Kidney epithelial cell (primary cell): ENCODE measurements at regions not wholly inside any gene's neighbourhood (a gene's known extent, or its start where the extent isn't known, plus 50 kb on each side); places are given as distances from the start of the nearest gene placed in this dataset.

Source experiments
- DNase-seq: peaks from one replicate; pipeline ENCODE4 v3.0.0-alpha.2; 2010; ENCODE audit warnings: low read depth
- H3K27me3 ChIP-seq: 2 replicates; pipeline ENCODE4 v1.6.0; 2011; ENCODE audit warnings: low read length; ENCODE audit not compliant: control insufficient read depth, insufficient read depth
- H3K36me3 ChIP-seq: 2 replicates; pipeline ENCODE4 v1.5.1; 2011; ENCODE audit warnings: low read length; ENCODE audit not compliant: control insufficient read depth, insufficient read depth
- H3K4me3 ChIP-seq: 2 replicates; pipeline ENCODE4 v1.5.1; 2011; ENCODE audit warnings: low read depth, mild to moderate bottlenecking, control low read depth, low read length
- CTCF ChIP-seq: IDR thresholded peaks from 2 replicates; pipeline ENCODE4 v1.5.1; 2011; ENCODE audit warnings: mild to moderate bottlenecking, moderate library complexity, low read length, control low read depth, inconsistent platforms; ENCODE audit not compliant: insufficient read depth, poor library complexity, severe bottlenecking

- TF ChIP-seq CTCF: no peak
Observed at GRCh38 chr17:53141731-53142130, 681.0 kb upstream of the KIF2B start.

GRCh38 chr17:53141280-53141679, 681.4 kb upstream of the KIF2B start:
- Histone ChIP-seq H3K36me3 (no peaks in the 10 kb centered on the region), H3K4me3 (no peak overlapping the region), H3K27me3 (no peaks in the 10 kb centered on the region)
- no peak for DNase-seq
- TF ChIP-seq CTCF: no peak

More at GRCh38 chr17:53141731-53142130, 681.0 kb upstream of the KIF2B start:
- Histone ChIP-seq H3K36me3 (no peaks in the 10 kb centered on the region), H3K4me3 (no peak overlapping the region), H3K27me3 (no peaks in the 10 kb centered on the region)
- no peak for DNase-seq

DNA sequence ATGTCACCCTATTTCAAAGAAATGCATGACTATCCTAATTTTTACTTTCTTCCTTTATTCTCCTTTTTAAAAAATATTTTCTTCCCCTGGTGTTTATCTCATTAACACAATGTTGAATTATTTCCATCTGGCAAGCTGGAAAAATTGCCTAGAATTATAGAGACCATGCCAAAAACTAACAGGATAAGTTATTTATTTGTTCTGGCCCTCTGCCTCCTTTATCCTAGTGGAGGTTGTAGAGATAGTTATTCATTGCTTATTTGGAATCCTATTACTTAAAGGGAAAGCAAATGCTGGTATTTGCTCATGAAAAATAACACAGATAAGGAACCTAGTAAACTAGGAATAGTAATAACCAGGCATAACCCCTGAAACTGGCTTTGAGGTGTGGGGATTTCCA, 684.9 kb upstream of the KIF2B start:
- Histone ChIP-seq H3K27me3 (no peaks in the 10 kb centered on the region), H3K36me3 (no peaks in the 10 kb centered on the region), H3K4me3 (no peak overlapping the region)
- no peak for TF ChIP-seq CTCF
- DNase-seq: no peak

- Histone ChIP-seq H3K36me3 (no peaks in the 10 kb centered on the region), H3K27me3 (no peaks in the 10 kb centered on the region), H3K4me3 (no peak overlapping the region)
- TF ChIP-seq CTCF: no peak
- no peak for DNase-seq
Observed at GRCh38 chr17:53135969-53136368, 686.8 kb upstream of the KIF2B start.

- H3K36me3 ChIP-seq: no peaks in the 10 kb centered on the region
- no peak for TF ChIP-seq CTCF
- DNase-seq: no peak
- no peaks in the 10 kb centered on the region for H3K27me3 ChIP-seq
- no peak overlapping the region for H3K4me3 ChIP-seq
Observed at GRCh38 chr17:53134548-53134947, 688.2 kb upstream of the KIF2B start.

DNA sequence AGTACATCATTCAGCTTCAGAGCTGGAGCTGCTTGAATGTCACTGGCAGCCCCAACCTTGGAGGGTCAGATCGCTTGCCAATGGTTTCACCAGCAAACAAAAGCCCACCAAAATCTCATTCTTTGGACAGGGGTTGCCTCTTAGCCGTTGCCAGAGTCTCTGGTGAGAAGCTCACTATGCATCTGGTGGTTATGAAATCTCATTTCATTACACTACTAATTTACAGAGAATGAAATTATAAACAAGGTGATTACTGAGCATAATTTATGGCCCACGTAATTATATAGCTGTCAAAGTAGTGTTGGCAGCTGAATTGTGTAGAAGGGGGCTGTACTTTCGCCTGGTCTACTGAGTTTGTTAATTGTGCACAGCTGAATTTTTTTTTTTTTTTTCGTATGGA, 688.9 kb upstream of the KIF2B start:
- Histone ChIP-seq H3K4me3 (no peak overlapping the region), H3K27me3 (no peaks in the 10 kb centered on the region), H3K36me3 (no peaks in the 10 kb centered on the region)
- no peak for DNase-seq
- no peak for TF ChIP-seq CTCF
